ENCODE measurements at regions not wholly inside any gene's neighbourhood (a gene's known extent, or its start where the extent isn't known, plus 50 kb on each side); places are given as distances from the start of the nearest gene placed in this dataset.
"Not testable (repeated sequence)": the region's sequence is repeated elsewhere in the genome, so short reads cannot be mapped to it uniquely, and the experiment has no call there.

DNA sequence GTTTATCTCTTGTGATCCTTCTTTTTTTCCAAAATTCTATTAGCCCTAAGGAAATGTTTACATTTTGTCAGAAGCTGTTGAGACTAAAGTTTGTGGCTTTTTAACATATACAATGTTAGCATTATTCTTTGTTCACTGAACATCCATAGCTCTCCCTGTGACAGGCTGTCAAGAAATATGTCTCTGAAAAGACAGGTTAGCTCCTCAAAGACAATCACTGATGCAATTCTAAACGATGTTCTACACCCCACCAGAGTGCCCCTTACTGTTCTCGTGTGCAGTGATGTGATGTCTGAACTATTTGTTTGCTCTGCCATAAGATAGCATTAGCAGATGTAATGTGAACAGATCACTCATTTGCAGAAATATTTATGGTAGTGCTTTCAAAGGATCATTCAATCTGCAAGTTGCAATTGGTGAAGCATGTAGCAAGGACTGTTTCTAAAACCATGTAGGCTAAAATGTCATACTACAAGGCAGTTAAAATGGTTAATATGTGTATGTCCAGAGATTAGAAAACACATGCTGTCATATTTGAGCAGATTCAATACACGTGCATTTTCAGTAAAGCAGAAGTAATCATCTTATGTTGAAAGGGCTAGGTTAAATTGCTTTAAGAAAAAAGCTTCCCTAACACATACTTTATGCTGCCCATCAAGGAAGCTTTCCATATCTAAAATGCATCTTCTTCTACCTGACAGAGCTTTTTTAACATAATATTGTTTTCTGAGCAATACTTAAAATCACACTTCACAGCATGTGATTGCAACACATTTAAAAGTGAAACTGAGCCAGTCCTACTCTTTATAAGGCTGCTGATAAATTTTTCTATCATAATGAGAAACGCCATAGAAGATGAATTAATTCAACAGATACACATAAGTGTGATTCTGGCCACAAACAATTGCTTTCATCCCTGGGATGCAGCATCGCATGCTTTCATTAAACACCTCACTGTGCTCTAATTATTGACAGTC lies 285.7 kb upstream of the UBE2E3 start:
- no peak for DNase-seq

- no peak for DNase-seq
Observed at GRCh38 chr2:180692322-180692721, 288.1 kb upstream of the UBE2E3 start.

DNA sequence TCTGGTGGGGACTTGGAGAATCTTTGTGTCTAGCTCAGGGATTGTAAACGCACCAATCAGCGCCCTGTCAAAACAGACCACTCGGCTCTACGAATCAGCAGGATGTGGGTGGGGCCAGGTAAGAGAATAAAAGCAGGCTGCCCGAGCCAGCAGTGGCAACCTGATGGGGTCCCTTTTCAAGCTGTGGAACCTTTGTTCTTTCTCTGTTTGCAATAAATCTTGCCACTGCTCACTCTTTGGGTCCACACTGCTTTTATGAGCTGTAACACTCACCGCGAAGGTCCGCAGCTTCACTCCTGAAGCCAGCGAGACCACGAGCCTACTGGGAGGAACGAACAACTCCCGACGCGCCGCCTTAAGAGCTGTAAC lies 288.6 kb upstream of the UBE2E3 start:
- not testable (repeated sequence) for DNase-seq

- DNase-seq = not testable (repeated sequence)
Observed at GRCh38 chr2:180691186-180691854, 289.1 kb upstream of the UBE2E3 start.

DNA sequence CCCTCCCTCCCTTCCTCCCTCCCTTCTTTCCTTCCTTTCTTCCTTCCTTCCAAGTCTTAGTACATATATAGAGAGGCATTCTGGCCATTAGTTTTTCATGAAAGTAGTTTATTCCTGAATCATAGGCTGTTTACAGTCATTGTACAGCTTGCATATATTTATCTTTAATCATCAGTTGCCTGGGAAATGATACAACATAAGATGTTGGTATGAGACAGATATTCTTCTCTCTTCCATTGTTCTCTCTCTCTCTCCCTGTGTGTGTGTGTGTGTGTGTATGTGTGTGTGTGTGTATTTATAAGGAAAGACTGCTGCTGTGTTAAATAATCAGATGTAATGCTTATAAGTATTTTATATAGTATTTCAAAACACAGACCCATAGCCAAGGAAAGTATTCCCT lies 289.8 kb upstream of the UBE2E3 start:
- no peak for DNase-seq

DNA sequence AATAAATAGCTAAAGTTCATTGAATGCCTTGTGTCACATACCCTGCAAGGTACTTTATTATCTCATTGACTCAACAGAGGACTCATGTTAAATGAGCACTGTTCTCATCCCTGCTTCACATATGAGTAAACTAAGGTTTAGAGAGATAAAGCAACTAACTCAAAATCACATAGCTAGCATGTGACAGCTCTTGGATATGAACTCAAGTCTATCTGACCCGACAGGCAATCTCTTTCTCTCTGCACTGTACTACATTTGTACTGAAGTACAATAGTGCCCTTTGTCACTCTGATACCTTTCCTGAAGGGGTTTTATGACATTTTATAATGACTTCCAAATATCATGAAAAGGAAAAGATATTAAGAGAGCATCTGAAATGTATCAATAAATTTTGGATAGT lies 297.5 kb upstream of the UBE2E3 start:
- no peak for DNase-seq

GRCh38 chr2:180679693-180680092 lies 300.7 kb upstream of the UBE2E3 start:
- DNase-seq = no peak

GRCh38 chr2:180678625-180678972 lies 301.8 kb upstream of the UBE2E3 start:
- no peak for DNase-seq

DNA sequence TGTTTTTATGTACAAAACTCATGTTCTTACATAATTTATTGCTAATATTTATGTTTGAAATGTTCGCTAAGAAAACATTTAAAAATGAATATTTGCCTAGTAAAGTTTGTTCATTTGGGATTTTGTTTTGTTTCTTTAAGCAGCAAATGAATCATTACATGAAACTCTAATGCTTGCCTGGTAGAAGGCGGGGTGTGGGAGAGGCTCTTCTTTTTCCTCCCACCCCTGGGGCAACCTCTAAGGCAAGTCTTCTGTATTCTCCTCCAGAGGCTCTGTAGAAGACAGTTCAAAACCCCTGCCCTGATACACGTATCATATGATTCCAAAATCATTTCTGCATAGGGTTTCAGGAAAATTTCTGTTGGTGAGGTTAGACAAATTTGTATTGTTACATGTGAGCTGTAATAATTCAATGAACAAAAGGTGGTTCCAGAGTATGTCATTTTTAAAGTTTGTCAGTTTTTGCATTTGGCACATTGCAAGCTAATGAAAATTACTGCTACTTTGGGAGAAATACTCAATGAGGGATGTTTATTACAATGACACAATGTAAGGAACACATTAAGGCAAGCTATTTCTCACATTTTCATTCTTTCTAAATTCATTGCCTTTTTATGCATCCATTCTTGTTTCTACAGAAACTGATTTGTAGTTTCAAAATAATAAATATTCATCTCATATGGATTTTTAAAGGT lies 302.3 kb upstream of the UBE2E3 start:
- DNase-seq = no peak

DNA sequence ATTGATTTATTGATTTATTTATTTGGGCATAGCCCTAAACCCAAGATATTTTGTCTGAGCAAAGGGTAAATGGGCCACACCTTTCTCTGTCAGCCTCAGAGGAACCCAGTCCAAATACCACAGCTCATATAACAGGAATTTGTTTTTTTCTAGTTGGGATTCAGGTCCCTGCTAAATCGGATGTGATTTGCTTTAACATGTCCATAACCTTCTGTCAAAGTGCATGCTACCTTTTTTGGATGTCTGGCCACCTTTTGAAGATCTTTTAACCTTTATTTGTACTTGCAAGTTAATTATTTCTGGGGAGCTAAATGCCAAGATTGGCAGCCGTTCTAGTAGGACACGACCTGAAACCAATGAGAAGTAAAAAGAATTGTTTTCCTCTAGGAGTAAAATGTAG lies 303.2 kb upstream of the UBE2E3 start:
- DNase-seq = no peak

DNA sequence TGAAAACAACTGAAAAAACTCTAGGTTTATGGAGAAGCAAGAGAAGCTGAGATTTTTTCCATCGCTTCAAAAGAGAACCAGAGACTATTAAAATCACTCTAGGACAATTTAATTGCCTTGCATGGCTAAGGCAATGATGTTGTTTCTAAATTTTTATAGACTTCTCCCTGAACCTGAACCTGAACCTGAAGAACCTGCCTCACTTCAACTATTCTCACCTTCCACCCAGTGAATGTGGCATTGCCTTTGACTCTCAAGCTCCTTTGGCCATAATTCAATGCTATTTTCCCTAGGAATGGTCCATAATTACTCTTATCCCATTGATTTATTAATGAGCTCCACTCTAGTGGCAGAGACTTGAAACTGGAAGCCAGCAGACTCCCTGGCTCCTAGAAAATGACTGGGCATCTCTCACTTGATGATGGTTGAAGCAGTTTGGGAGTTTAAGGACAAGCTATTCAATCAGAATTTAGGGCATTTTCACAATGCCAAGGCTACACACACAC lies 303.8 kb upstream of the UBE2E3 start:
- DNase-seq = no peak

DNA sequence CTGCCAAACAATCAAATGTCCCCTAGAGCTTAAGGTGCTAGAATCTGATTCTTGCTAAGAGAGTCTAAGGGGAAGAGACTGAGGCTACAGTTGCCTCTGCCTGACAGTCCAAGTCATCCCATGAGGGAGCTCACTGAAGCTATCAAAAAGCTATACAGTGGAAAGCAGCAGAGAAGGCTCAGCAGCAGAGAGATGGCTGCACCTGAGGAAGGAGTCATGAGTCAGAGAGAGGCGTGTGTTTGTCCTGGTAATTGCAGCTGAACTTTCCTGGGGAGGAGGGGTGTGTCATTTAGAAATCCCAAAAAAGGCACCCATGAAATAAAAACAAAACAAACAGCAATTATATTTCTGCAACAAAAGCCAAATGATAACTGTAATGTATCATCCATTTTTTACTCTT lies 305.2 kb upstream of the UBE2E3 start:
- DNase-seq = no peak

DNA sequence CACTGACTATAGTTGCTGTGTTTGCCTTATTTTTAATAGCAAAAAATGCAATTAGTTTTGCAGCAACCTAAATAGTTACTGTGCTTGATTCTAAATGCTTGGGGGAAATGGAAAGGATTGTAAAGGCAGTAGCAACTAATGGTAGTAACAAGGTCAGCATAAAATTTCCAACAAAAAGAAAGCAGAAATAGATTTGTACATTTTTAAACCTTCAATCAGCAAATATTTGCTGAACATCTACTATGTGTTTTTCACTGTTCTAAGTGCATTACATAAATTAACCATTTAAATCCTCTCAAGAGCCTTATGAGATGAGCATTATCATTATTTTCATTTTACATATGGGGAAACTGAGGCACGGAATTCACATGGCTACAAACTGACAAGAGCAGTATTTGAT lies 308.0 kb upstream of the UBE2E3 start:
- no peak for DNase-seq

- no peak for DNase-seq
Observed at GRCh38 chr2:180670302-180671003, 310.0 kb upstream of the UBE2E3 start.

GRCh38 chr2:180669016-180669415 lies 311.4 kb upstream of the UBE2E3 start:
- DNase-seq = no peak

GRCh38 chr2:180664507-180664906 lies 315.9 kb upstream of the UBE2E3 start:
- DNase-seq = no peak

- no peak for DNase-seq
Observed at GRCh38 chr2:180662941-180663471, 317.4 kb upstream of the UBE2E3 start.

- DNase-seq = no peak
Observed at GRCh38 chr2:180662521-180662920, 317.9 kb upstream of the UBE2E3 start.

DNA sequence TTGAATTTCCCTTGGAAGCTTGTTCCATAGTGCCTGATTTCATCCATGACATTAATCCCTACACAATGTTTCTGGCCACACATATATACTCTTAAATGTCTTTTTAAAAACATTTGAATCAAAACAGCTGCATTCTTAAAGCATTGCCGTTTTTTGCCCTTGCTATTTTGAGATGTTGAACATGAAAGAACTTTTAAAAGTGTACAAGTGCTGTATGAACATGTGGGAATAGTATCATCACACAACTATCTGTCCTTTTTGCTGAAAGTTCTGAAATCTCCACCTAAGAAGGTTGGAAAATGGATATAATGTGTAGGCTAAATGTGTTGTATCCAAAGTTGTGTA lies 318.7 kb upstream of the UBE2E3 start:
- DNase-seq = no peak

- DNase-seq = no peak
Observed at GRCh38 chr2:180660881-180661685, 319.3 kb upstream of the UBE2E3 start.

GRCh38 chr2:180660207-180660606 lies 320.2 kb upstream of the UBE2E3 start:
- no peak for DNase-seq

DNA sequence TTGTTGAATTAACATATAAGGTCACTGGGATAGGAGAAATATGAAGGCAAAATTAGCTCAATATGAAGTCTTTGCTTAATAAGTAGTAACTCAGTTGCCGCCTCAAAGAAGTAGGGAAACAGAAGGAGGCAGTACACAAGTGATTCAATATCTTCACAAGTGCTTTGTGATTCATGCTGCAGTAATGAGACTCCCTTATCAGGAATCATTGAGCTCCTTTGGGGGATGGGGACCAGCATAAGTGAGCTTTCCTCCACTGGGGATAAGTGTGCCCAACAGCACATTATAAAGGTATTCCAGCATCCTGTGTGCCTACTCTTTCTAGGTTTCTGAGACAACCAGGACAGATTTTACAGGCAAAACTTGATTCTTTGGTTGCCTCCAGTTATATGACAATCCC lies 323.4 kb upstream of the UBE2E3 start:
- no peak for DNase-seq
